HG03103 (cell line): ENCODE measurements at regions not wholly inside any gene's neighbourhood (a gene's known extent, or its start where the extent isn't known, plus 50 kb on each side); places are given as distances from the start of the nearest gene placed in this dataset.
"Not testable (repeated sequence)": the region's sequence is repeated elsewhere in the genome, so short reads cannot be mapped to it uniquely, and the experiment has no call there.

Source experiments
- ATAC-seq: cut with Tn5 transposase; IDR thresholded peaks from one replicate; pipeline ENCODE4 v1.9.1; 2021; ENCODE audit warnings: low read depth; ENCODE audit not compliant: unreplicated experiment

DNA sequence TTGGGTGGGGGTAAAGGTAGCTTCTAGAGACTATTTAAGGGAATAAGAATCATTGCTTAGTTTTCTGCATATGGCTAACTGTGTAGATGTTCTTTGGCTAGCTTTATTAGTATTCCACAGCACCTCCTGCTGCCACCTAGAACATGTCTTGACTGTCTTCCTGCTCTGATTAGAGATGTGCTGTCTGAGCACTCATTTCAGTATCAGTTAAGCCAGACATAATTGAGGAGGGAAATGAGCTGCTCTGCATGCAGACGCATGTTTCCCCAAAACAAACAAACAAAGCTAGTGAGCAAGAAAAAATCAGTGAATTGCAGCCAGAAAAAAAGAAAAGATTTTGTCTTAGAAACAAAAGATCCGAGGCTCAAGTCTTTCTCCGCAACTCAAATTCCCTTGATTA lies 402.2 kb downstream of the AASDHPPT start:
- no peak for ATAC-seq

DNA sequence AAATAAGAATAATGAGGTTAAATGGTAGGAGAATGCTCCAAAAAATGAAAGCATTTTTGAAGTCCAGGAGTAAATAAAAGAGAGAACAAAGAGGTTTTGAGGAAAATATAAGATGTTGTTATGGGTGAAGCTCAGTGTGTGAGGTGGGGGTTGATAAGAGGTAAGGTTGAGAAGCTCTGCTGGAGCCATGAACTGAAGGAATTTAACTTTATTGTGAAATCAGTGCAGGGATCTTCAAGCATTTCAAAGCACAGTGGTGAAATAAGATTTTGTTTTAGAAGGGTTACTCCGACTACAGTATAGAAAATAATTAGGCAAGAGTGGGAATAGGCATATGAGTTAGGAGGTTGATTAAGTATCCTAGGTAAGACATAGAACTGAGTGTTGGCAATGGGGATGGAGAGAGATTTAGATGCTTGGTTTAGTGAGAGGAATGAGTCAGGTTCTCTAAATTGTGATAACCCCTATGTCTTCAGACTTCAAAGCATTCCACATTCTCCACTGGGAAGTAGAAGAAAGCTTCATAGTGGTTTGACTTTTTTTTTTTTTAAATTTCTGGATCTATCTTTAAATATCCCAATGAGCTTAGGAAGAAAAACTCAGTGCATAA lies 403.2 kb downstream of the AASDHPPT start:
- ATAC-seq: no peak

DNA sequence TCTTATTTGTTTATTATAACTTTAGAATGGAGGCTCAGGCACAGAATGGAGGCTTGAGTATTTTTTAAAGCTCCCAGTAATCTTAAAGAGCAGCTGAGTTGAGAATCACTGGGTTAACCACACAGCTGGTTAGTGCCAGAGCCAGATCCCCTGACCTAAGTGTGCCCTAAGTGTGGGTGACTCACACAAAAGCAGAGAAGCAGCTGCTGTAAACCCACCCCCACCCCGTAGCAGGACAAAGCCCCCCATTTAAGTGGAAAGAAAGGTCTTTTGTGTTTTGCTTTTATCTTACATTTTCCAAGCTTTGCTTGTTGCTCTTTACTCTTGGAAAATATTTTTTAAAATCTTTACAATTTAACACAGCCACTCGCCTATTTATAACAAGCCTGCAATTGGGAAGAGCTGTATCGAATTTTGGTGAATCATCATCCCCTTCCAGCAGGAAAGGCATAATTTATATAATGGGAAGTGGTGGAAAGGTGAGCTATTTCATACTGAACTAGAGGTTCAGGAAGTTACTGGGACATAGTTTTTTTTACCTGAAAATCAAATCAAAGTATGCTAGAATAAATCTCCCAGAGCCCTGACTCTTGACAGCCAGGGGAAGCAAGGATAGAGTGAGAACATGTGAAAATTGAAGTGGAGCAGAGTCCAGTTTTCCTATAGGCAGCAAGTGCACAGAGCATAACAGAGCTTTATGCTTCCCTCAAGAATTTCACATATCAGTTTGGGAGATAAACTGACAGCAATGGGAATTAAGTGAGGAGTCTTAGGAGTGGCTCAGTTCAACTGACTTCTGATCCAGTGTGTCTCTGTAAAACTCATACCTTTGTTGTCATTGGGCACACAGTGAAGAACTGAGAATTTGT lies 405.7 kb downstream of the AASDHPPT start:
- no peak for ATAC-seq

DNA sequence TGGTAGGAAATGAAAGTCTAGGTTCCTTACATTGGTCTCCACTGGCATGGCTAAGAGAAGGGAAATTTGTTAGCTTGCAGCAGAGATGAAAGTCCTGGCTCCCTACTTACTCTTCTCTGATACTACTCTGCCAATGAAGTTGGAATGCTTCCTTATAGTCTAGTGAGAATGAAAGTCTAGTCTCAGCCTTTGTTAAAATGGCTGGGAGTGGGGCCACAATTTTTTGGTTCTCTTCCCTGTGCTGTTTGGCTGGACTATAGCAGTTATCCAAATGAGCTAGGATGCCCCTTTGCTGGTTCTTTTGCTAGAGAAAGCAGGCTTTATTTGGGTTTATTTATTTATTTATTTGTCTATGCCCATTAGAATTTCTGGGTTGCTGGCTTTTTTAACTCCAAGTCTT lies 414.3 kb downstream of the AASDHPPT start:
- no peak for ATAC-seq

DNA sequence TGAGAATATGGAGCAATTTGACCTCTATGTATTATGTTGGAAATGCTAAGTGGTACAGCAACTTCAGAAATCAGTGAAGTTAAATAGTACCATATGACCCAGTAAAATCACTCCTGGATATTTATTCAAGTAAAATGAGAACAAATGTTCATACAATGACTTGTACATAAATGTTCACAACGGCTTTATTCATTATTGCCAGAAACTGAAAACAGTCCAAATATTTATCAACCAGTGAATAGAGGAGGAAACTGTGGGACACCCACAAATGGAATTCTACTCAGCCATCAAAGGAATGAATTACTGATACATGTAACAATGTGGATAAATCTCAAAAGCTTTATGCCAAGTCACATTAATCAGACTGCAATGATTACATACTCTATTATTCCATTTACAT lies 416.3 kb downstream of the AASDHPPT start:
- no peak for ATAC-seq

DNA sequence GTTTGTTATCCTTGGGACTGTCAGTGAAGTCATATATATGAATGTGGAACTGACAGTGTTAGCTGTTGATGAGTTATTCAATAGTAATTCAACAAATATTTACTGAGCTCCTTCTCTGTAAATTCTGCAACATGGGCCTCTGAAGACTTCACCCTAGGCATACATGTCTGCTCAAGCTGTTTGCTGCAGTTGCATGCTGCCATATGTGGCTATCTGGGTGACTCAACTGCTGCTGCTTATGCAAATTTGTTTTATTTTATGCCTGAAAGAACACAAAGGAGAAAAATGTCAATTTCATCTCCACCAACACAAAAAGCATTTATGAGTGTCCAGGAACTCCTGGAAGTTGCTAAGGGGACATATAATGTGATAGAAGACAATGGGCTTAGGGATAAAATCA lies 417.6 kb downstream of the AASDHPPT start:
- no peak for ATAC-seq

DNA sequence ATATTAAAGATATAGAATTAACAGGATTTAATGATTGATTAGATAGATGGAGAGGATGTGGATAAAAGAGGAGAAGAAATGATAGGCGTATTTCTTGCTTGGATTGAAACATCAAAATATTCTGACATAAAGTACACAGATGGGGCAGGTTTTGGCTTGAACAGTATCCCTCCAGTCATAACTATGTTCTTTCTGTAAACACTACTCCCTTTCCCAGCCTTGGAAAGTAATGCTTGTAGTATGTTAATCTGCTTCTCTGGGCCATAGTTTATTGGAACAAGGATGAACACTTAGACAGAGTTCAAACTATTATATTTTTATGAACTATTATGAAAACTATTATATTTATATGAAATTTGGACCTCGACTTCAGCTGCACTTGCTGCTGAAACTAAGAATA lies 419.2 kb downstream of the AASDHPPT start:
- no peak for ATAC-seq

DNA sequence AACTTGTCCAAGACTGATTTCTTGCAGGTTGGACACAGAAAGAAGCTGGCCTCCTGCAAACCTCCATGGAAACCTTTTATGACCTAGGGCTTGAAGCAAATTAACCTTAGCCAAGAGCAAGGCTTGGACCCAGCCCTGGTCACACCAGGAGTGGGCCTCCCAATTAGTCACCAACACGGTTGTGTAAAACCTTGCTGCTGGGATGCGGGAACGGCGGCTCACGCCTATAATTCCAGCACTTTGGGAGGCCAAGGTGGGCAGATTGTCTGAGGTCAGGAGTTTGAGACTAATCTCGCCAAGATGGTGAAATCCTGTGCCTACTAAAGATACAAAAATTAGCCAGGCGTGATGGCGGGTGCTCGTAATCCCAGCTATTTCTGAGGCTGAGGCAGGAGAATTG lies 419.9 kb downstream of the AASDHPPT start:
- ATAC-seq: no peak

DNA sequence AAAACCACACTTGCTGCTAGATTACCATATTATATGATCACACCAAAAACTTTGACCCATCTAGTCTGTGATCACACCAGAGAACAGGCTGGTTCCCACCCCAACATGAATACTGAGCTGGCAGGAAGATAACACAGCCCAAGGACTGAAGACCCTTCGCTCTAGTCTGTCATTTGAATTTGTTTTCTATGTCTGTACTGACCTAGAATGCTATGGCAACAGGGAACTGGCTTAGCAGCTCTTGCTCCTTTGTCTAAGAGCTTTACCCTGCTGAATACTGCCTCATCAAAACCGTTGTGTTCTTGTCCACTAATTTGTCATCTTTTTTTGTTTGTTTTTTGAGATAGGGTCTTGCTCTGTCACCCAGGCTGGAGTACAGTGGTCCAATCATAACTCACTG lies 420.4 kb downstream of the AASDHPPT start:
- ATAC-seq: no peak

DNA sequence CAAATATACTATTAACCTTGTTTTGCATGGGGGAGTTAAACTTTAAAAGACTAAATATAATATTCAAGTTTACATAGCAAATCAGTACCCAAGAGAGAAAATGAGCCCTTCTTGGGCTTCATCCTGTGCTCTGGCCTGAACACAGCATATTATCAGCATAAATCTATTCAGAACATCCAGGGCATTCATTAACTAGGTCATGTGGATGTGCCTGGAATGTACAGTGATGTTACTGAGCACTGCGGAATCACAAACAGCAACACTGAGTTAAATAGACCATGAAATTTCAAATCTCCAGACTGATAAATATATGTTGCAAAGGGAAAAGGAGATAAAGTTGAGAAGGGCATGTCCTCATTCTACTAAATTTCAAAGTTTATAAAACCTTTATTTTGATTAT lies 426.4 kb downstream of the AASDHPPT start:
- no peak for ATAC-seq

DNA sequence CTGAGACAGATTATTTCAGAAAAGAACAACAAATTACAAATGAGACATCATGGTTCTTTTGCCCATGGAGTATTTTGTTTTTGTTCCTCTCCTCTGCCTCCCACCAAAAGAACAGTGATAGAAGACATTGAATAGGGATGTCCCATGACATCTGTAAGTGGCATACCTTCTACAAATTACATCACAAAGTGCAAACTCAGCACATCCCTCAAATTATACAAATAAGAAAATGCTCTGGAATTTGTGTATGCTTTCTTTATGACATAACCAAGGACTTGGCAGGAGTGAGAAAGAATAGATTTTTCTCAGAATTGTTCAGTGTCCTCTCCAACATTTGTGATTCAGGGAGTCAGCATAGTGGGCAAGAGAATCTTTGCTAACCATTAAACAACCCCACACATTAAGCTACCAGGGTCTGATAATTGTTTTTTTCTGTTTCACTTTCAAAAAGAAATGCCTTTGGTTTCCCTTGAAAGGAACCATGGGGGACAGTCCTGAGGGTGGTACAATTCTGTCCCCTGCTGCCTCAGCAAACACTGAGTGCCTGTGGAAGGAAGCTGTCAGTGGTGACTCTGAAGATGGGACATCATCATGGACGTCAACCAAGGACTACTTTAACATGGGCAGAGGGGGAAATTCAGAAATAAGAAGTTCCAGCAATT lies 430.3 kb downstream of the AASDHPPT start:
- ATAC-seq: no peak

DNA sequence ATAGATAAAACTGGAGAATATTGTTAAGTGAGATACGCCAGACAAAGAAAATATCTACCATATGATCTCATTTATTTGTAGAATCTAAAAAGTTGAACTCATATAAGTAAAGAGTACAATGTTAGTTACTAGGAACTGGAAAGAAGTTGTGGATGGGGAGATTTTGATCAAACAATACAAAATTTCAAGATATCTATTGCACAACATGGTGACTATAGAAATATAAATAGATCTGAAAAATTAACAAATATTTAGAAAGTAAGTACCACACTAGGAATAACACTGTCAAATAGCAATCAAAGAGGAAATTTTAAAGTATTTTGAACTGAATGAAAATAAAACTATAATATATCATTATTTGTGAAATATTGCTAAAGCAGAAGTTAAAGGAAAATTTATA lies 437.2 kb downstream of the AASDHPPT start:
- no peak for ATAC-seq

DNA sequence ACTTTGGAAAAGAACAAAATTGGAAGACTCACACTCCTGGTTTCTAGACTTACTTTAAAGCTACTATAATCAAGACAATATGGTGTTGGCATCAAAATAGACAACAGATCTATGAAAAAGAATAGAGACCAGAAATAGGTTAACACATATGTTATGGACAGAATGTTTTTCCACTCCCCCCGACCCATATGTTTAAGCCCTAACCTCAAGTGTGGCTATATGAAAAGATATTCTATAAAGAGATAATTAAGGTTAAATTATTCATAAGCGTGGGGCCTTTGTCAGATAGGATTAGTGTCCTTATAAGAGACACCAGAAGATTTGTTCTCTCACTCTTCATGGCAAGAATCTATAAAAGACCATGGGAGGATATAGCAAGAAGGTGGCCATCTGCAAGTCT lies 440.0 kb downstream of the AASDHPPT start:
- no peak for ATAC-seq

DNA sequence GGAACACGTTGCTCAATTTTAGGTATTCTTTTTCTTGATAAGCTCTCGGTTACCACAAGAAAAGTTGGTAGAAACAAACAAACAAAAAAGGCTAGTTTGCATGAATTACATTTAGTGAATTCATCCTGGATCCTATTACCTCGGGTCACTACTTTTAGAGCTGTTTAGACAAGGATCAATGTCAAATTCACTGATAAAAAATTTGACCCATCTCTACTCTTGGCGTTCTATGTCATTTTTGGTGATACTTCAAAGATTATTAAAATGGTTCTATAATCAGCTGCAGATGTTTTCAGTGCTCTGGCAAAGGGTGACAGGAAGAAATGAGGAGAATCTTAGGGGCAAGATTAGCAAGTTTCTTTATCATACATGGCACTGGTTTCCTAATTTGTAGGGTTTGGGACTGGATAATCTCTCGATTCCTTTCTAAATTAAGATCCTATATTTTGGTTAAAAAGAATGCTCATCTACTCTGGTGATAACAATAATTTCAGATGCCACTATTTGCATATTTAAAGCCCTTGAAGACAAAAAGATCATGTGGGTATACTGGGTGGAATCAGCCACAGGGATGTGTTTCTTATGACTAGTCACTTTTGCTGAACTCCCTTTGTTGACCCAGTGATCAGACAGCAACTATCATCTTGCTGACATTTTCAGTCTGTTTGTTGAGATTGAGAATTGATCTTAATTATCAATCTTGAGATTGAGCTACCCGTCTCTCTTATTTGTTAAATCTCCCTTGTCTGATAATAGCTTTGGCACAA lies 442.9 kb downstream of the AASDHPPT start:
- ATAC-seq: no peak

DNA sequence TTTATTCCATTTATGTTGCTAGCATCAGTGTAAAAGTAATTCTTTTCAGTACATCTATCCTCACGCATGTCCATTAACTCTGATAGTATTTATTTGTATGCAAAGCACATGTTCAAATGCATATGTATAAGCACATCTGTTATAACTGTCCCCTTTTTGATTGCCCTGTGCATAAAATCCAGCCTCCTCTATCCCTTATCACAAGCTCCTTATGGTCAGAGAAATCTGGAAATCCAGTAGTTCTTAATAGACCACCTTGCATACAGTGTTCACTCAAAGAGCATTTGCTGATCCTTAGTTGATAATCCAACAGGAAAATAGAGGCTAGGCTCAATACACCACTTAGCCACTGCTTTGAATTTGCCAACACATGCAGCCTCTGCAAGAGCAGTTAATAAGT lies 443.5 kb downstream of the AASDHPPT start:
- no peak for ATAC-seq

DNA sequence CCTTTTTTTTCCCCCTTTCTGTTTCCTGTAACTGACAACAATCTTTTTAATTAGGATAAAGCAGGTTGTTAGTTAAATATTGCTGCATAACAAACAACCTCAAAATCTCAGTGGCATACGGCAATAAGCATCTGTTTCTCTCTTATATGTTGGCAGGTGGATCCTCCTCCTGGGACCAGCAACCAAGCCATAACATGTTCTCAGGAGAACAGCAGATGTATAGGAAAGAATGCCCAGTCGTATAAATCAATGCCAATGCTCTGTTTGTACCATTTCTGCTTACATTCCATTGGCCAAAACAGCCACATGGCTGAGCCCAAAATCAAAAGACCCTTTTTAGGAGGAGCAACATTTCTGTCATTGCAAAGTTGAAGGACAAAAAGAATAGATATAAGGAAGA lies 445.7 kb downstream of the AASDHPPT start:
- ATAC-seq: no peak

DNA sequence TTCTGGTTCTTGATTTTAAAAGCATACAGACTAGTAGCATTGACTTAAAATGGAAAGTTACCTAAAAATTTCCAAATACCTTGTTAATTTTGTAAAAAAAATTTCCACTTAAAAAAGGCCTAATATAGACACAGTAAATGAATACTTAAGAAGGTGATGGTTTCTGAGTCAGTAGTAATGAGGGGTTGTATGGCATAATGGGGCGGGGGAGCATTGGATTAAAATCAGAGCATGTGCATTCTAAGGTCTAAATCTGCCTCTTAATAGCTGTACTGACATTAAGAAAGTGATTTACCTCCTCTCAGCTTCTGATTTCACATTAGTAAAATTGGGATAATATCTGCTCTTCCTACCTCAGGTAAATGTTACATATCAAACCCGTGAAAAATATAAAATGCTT lies 446.5 kb downstream of the AASDHPPT start:
- no peak for ATAC-seq

DNA sequence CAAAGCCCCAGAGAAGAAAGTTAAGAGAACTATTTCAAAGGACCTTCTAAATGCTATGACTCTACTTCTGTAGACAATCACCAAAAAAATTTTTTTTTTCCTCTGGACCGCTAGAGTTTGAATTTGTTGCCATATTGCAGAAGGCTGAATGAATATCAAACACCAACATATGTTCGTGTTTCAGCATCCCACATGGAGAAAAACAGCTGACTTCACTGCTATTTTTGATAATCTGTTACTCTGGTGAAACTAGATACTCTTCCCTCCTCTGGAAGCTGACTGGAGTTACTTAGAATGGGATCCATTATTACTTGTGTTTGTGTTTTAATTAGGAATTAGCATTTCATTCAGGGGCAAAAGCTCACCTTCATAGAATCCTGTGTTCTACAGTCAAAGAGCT lies 447.0 kb downstream of the AASDHPPT start:
- no peak for ATAC-seq

DNA sequence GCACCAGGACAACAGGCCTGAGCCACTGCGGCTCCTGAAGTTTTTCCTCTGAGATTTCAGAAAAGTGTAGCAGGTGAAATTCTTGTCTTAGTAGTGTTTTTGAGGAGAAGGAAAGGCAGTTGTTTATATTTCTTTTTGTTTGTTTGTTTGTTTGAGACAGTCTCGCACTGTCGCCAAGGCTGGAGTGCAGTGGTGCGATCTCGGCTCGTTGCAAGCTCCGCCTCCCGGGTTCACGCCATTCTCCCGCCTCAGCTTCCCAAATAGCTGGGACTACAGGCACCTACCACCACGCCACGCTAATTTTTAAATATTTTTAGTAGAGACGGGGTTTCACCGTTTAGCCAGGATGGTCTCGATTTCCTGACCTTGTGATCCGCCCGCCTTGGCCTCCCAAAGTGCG lies 454.2 kb downstream of the AASDHPPT start:
- not testable (repeated sequence) for ATAC-seq

DNA sequence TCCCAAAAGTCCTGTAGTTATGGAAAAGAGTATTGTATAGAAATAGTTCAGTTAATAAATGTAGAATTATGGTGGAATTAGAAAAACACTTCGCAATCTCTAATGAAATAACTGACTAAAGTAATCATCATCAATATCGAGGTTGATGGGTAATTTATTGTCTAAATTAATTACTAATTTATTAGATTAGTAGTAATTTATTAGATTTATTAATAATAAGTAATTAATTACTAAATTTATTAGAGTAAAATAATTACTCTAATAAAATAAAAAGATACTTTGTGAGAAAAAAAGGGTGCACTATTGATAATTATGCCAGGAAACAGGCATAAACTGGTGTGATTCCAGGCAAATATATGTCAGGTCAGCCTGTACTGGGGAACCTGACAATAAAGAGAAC lies 455.6 kb downstream of the AASDHPPT start:
- no peak for ATAC-seq

DNA sequence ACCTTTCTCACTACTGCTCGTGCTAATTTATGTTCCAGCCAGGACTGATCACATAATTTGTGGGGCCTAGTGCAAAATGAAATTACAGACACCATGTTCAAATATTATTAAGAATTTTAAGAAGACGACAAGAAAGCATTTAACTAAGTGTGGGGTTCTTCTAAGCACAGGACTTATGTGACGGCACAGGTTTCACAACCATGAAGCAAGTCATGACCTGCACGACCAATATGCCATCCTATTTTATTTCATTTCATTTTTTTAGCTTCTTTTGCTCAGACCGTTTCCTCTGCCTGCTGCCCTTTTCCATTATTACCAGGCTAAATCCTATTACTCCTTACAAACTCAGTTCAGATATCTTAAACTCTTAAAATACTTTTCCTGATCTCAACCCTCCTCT lies 462.5 kb downstream of the AASDHPPT start:
- no peak for ATAC-seq
